Fibroblast of villous mesenchyme (primary cell): ENCODE measurements at regions not wholly inside any gene's neighbourhood (a gene's known extent, or its start where the extent isn't known, plus 50 kb on each side); places are given as distances from the start of the nearest gene placed in this dataset.
A peak's percentile ranks its signal among the peaks of the same experiment; 100 is the strongest.

Source experiments
- DNase-seq: peaks from one replicate; pipeline ENCODE4 v3.0.0-alpha.2; 2010; ENCODE audit warnings: low read depth
- H3K4me3 ChIP-seq: 2 replicates; pipeline ENCODE4 v1.5.1; 2011; ENCODE audit warnings: low read depth, mild to moderate bottlenecking, low read length
- CTCF ChIP-seq: IDR thresholded peaks from 2 replicates; pipeline ENCODE4 v1.5.1; 2012; ENCODE audit warnings: low read depth, mild to moderate bottlenecking, low read length; ENCODE audit not compliant: insufficient read depth

DNA sequence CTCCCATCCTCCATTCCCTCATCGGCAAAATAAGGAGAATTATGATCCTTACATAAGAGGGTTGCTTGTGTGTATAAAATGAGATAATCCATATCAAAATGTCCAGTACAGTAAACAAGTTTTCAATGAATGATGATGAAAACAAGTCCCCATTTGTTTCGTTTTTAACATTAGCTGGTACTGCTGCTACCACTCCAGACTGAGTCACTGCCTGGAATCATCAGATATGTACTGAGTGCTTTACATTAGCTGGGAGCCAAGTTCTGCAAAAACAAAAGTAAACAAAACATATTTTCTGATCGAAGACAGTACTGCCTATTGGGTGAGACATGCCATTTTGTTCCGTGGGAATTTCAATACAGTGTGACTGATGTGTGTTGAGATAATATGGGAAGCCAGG, 123.2 kb upstream of the IGFBP7 start:
- peak; percentile 27 for DNase-seq
- no peak for TF ChIP-seq CTCF
- no peak overlapping the region for H3K4me3 ChIP-seq

DNA sequence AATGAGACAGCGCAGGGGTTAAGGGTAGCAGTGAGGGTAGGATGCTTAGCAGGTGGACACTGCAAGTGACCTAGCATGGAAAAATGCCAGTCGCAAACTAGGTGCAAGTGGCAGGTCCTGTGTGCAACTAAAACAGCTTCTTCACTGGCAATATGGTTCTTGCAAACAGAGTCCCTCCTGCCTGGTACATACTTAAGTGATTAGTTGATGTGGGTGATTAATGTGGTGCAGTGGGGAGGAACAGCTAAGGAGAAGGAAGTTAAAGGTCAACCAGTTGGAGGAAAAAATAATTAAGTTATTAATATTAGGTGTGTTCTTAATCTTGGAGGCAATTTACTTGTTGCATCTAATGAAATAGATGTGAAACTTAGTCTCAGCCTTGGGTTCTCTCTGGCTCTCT, 121.6 kb upstream of the IGFBP7 start:
- TF ChIP-seq CTCF: no peak
- peak; percentile 1 for DNase-seq
- H3K4me3 ChIP-seq: no peak overlapping the region

- no peak for DNase-seq
- TF ChIP-seq CTCF: no peak
- no peak overlapping the region for H3K4me3 ChIP-seq
Measured at GRCh38 chr4:57220734-57221133, 110.5 kb upstream of the IGFBP7 start.

DNA sequence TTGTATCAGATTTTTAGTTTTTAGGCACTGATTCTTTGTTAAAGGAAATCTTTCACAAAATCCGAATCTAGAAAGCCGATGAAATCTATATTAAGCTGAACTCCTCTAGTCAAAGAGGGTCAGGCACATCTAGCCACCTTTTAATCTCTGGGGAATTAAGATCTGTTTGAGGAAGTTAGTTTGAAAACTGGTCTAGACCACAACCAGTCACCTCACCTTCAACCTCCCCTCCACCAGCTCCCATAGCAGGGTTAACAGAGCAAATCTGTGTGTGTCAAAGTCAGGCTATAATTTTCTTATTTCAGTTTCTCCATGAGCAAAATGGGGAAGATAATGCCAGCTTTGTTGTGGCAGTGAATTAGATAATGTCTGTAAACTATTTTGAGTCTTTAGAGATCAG, 110.0 kb upstream of the IGFBP7 start:
- H3K4me3 ChIP-seq: no peak overlapping the region
- no peak for DNase-seq
- TF ChIP-seq CTCF: no peak

DNA sequence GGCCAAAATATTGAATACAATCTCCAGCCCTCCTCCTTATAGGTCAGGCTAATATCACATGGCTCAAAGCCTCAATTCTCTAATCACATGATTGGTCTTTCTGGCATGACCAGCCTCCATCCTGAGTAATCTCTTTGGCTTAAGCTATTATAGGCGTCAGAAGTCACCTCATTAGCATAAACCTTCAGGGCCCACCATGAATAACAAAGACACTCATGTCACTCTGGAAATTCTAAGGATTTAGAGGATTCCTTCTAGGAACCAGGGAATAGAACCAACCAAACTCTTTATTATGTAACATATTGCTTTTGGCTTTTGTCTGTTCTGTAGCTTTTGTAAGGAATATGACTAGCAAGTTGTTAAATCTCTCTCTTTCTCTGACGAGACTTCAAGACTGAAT, 109.2 kb upstream of the IGFBP7 start:
- H3K4me3 ChIP-seq: no peak overlapping the region
- TF ChIP-seq CTCF: no peak
- DNase-seq: no peak

GRCh38 chr4:57214654-57215411, 104.6 kb upstream of the IGFBP7 start:
- H3K4me3 ChIP-seq: no peak overlapping the region
- no peak for DNase-seq
- TF ChIP-seq CTCF: no peak

DNA sequence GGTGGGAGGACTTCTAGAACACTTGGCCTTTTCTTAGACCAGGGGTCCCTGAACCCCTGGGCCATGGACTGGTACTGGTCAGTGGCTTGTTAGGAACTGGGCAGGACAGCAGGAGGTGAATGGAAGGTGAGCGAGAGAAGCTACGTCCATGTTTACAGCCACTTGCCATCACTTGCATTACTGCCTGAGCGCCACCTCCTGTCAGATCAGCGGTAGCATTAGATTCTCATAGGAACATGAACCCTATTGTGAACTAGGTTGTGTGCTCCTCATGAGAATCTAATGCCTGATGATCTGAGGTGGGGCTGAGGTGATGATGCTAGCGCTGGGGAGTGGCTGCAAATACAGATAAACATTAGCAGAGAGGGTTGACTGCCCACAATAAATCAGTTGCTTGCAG, 100.9 kb upstream of the IGFBP7 start:
- no peak overlapping the region for H3K4me3 ChIP-seq
- DNase-seq: peak; percentile 6
- peak; percentile 30 for TF ChIP-seq CTCF
